HCT116 (cell line): ENCODE measurements at regions not wholly inside any gene's neighbourhood (a gene's known extent, or its start where the extent isn't known, plus 50 kb on each side); places are given as distances from the start of the nearest gene placed in this dataset.

Experiments used
- ELF1 ChIP-seq: IDR thresholded peaks from 2 replicates; pipeline ENCODE4 v1.6.1; 2012; ENCODE audit warnings: low read depth, borderline replicate concordance
- EZH2 ChIP-seq: fragments of 200-600 bp; sonication (generic); IDR thresholded peaks from 2 replicates; pipeline ENCODE4 v1.6.1; 2017; ENCODE audit warnings: antibody characterized with exemption, mixed run types
- EZH2phosphoT487 ChIP-seq: fragments of 200-600 bp; IDR thresholded peaks from 2 replicates; pipeline ENCODE4 v1.6.1; 2018; ENCODE audit warnings: antibody characterized with exemption, borderline replicate concordance
- FOSL1 ChIP-seq: IDR thresholded peaks from 2 replicates; pipeline ENCODE4 v1.6.1; 2012; ENCODE audit warnings: low read depth
- JUND ChIP-seq: IDR thresholded peaks from 2 replicates; pipeline ENCODE4 v1.6.1; 2012
- POLR2A ChIP-seq: IDR thresholded peaks from 2 replicates; pipeline ENCODE4 v1.7.0; 2011; ENCODE audit warnings: borderline replicate concordance; ENCODE audit not compliant: insufficient read depth, insufficient read length; ENCODE audit errors: extremely low read depth
- POLR2AphosphoS5 ChIP-seq: IDR thresholded peaks from 2 replicates; pipeline ENCODE4 v1.6.1; 2011; ENCODE audit warnings: mild to moderate bottlenecking, low read depth, low read length, moderate library complexity
- RAD21 ChIP-seq: IDR thresholded peaks from 2 replicates; pipeline ENCODE4 v1.6.1; 2012; ENCODE audit warnings: low read depth, mild to moderate bottlenecking
- SIN3A ChIP-seq: IDR thresholded peaks from 2 replicates; pipeline ENCODE4 v1.6.1; 2012; ENCODE audit warnings: low read depth
- ZNF274 ChIP-seq: fragments of 200-500 bp; sonication (Bioruptor generic); IDR thresholded peaks from 2 replicates; pipeline ENCODE4 v1.6.1; 2014; ENCODE audit warnings: mild to moderate bottlenecking, low read depth, low read length, inconsistent platforms
- TF ChIP-seq, protein P1 (sequence below), 3 experiments: fragments of 200-600 bp in 1 of 3; sonication (generic) in 1 of 3; IDR thresholded peaks in 2 of 3; conservative IDR thresholded peaks in 1 of 3; 2 replicates each; pipeline ENCODE4 v1.5.1; 2012 to 2017; ENCODE audit warnings: low read depth in 2 of 3, low read length in 2 of 3, antibody characterized with exemption in 1 of 3, borderline replicate concordance in 1 of 3, control low read depth in 1 of 3, mild to moderate bottlenecking in 1 of 3, mixed read lengths in 1 of 3, mixed run types in 1 of 3, moderate library complexity in 1 of 3; ENCODE audit not compliant: insufficient read depth in 1 of 3
- TF ChIP-seq, protein P2 (sequence below): IDR thresholded peaks from 2 replicates; pipeline ENCODE4 v1.6.1; 2012; ENCODE audit warnings: low read depth
- TF ChIP-seq, protein P3 (sequence below): IDR thresholded peaks from 2 replicates; pipeline ENCODE4 v1.6.1; 2012

DNA sequence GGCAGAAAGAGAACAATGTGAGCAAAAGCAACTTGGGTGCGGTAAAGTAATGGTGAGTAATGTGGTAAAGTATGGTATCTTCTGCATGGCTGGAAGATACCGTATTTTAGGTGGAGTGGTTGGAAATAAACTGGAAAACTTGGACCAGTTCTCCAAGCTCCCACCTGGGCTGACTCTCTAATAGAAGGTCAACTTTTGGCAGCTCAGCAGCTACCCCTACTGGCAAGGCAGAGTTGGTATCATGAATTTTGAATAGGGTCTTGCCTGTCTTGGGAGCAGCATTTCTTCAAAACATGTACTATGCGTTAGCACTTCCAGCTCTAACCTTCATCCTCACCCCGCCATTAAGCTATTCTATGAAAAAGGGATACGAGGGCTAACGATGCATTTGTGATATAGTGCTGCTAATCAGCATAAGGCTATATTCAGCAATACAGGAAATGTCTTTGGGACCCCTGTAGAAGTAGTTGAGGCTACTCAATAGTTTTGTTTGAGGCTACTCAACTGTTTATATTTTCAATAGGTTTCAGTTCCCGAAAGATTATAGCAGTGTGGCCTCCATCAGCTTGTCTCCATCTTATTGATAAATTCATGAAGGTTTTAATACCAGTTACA is 276.3 kb upstream of the FAR2 start:
- TF ChIP-seq POLR2AphosphoS5 (no peak), EZH2 (no peak), EZH2phosphoT487 (no peak), POLR2A (no peak), ZNF274 (no peak), JUND (no peak), FOSL1 (no peak), RAD21 (peak; percentile 78), SIN3A (no peak), ELF1 (no peak)
- TF ChIP-seq, protein P1, sequence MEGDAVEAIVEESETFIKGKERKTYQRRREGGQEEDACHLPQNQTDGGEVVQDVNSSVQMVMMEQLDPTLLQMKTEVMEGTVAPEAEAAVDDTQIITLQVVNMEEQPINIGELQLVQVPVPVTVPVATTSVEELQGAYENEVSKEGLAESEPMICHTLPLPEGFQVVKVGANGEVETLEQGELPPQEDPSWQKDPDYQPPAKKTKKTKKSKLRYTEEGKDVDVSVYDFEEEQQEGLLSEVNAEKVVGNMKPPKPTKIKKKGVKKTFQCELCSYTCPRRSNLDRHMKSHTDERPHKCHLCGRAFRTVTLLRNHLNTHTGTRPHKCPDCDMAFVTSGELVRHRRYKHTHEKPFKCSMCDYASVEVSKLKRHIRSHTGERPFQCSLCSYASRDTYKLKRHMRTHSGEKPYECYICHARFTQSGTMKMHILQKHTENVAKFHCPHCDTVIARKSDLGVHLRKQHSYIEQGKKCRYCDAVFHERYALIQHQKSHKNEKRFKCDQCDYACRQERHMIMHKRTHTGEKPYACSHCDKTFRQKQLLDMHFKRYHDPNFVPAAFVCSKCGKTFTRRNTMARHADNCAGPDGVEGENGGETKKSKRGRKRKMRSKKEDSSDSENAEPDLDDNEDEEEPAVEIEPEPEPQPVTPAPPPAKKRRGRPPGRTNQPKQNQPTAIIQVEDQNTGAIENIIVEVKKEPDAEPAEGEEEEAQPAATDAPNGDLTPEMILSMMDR (IDR thresholded peaks at IDR 0.05 in 2 of 3, conservative IDR thresholded peaks at IDR 0.05 in 1 of 3; ENCODE audit: borderline replicate concordance in 1 of 3, insufficient read depth in 1 of 3, low read depth in 2 of 3, low read length in 2 of 3) = peak; percentile 50 to 87 (median 84); a peak in 5 of 6 replicates
- TF ChIP-seq, protein P2, sequence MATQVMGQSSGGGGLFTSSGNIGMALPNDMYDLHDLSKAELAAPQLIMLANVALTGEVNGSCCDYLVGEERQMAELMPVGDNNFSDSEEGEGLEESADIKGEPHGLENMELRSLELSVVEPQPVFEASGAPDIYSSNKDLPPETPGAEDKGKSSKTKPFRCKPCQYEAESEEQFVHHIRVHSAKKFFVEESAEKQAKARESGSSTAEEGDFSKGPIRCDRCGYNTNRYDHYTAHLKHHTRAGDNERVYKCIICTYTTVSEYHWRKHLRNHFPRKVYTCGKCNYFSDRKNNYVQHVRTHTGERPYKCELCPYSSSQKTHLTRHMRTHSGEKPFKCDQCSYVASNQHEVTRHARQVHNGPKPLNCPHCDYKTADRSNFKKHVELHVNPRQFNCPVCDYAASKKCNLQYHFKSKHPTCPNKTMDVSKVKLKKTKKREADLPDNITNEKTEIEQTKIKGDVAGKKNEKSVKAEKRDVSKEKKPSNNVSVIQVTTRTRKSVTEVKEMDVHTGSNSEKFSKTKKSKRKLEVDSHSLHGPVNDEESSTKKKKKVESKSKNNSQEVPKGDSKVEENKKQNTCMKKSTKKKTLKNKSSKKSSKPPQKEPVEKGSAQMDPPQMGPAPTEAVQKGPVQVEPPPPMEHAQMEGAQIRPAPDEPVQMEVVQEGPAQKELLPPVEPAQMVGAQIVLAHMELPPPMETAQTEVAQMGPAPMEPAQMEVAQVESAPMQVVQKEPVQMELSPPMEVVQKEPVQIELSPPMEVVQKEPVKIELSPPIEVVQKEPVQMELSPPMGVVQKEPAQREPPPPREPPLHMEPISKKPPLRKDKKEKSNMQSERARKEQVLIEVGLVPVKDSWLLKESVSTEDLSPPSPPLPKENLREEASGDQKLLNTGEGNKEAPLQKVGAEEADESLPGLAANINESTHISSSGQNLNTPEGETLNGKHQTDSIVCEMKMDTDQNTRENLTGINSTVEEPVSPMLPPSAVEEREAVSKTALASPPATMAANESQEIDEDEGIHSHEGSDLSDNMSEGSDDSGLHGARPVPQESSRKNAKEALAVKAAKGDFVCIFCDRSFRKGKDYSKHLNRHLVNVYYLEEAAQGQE = no peak
- TF ChIP-seq, protein P3, sequence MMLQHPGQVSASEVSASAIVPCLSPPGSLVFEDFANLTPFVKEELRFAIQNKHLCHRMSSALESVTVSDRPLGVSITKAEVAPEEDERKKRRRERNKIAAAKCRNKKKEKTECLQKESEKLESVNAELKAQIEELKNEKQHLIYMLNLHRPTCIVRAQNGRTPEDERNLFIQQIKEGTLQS = no peak
